HepG2 (cell line): ENCODE measurements at regions not wholly inside any gene's neighbourhood (a gene's known extent, or its start where the extent isn't known, plus 50 kb on each side); places are given as distances from the start of the nearest gene placed in this dataset.

Source experiments
- EZH2 ChIP-seq: conservative IDR thresholded peaks from 2 replicates; pipeline ENCODE4 v1.6.1; 2012; ENCODE audit warnings: mild to moderate bottlenecking, low read depth, low read length, moderate library complexity
- ZNF451 ChIP-seq: sonication (generic); formaldehyde crosslinking; IDR thresholded peaks from 2 replicates; pipeline ENCODE4 v1.5.0; 2020; ENCODE audit warnings: mild to moderate bottlenecking, missing genetic modification reagents
- TF ChIP-seq, protein P1 (sequence below): sonication (generic); formaldehyde crosslinking; IDR thresholded peaks from 2 replicates; pipeline ENCODE4 v1.5.0; 2020; ENCODE audit warnings: mild to moderate bottlenecking, missing genetic modification reagents, moderate library complexity

GRCh38 chr12:77343291-77343690 lies 277.9 kb upstream of the E2F7 start:
- TF ChIP-seq EZH2 (no peak), ZNF451 (no peak)
- TF ChIP-seq, protein P1, sequence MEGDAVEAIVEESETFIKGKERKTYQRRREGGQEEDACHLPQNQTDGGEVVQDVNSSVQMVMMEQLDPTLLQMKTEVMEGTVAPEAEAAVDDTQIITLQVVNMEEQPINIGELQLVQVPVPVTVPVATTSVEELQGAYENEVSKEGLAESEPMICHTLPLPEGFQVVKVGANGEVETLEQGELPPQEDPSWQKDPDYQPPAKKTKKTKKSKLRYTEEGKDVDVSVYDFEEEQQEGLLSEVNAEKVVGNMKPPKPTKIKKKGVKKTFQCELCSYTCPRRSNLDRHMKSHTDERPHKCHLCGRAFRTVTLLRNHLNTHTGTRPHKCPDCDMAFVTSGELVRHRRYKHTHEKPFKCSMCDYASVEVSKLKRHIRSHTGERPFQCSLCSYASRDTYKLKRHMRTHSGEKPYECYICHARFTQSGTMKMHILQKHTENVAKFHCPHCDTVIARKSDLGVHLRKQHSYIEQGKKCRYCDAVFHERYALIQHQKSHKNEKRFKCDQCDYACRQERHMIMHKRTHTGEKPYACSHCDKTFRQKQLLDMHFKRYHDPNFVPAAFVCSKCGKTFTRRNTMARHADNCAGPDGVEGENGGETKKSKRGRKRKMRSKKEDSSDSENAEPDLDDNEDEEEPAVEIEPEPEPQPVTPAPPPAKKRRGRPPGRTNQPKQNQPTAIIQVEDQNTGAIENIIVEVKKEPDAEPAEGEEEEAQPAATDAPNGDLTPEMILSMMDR (CRISPR knock-in tag), result no peak
